Activated CD4-positive, alpha-beta memory T cell treated with anti-CD3 and anti-CD28 coated beads for 36 hours (primary cell): ENCODE measurements at regions not wholly inside any gene's neighbourhood (a gene's known extent, or its start where the extent isn't known, plus 50 kb on each side); places are given as distances from the start of the nearest gene placed in this dataset.

ENCODE experiments used
- CTCF ChIA-PET: fragments of 350-600 bp; sonication (Branson Sonifier 250); formaldehyde crosslinking; loops from one replicate; lab custom pipeline; 2021; ENCODE audit warnings: antibody characterized with exemption, inconsistent platforms; lab: Charles Lee
- POLR2A ChIA-PET: fragments of 350-600 bp; sonication (Branson Sonifier 250); formaldehyde crosslinking; loops from one replicate; lab custom pipeline; 2021; ENCODE audit warnings: antibody characterized with exemption; lab: Charles Lee
- DNase-seq: peaks from one replicate; pipeline ENCODE4 v3.0.0-alpha.2; 2020
- H3K27ac Mint-ChIP-seq: one replicate; pipeline ENCODE4 v1.8.0; 2021; ENCODE audit warnings: mixed read lengths
- H3K27me3 Mint-ChIP-seq: one replicate; pipeline ENCODE4 v1.8.0; 2021; ENCODE audit warnings: mixed read lengths
- H3K36me3 Mint-ChIP-seq: one replicate; pipeline ENCODE4 v1.8.0; 2021; ENCODE audit warnings: mixed read lengths
- H3K4me1 Mint-ChIP-seq: one replicate; pipeline ENCODE4 v1.8.0; 2021; ENCODE audit warnings: low read depth, mixed read lengths
- H3K4me3 Mint-ChIP-seq: one replicate; pipeline ENCODE4 v1.8.0; 2021; ENCODE audit warnings: mild to moderate bottlenecking, mixed read lengths
- H3K9me3 Mint-ChIP-seq: one replicate; pipeline ENCODE4 v1.8.0; 2021; ENCODE audit warnings: mixed read lengths
- intact Hi-C: fragments of 100-400 bp; cut with micrococcal nuclease; formaldehyde crosslinking; loops from one replicate; pipeline ENCODE4 v1.15.1; 2023

DNA sequence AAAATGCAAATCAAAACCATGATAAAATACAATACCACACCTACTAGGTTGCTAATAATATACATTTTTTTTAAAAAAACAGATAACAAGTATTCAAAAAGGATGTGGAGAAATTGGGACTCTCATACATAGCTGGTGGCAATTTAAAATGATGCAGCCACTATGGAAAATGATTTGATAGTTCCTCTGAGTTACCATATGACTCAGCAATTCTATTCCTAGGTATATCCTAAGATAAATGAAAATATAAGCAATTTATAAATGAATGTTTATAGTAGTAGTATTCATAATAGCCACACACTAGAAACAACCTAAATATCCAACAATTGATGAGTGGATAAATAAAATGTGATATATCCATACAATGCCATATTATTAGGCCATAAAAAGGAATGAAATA lies 210.2 kb downstream of the MREG start:
- Mint-ChIP-seq H3K27ac (no peak overlapping the region), H3K27me3 (no peaks in the 10 kb centered on the region), H3K9me3 (no peaks in the 10 kb centered on the region), H3K4me1 (no peaks in the 10 kb centered on the region), H3K4me3 (no peak overlapping the region), H3K36me3 (no peaks in the 10 kb centered on the region)
- no peak for DNase-seq
- ChIA-PET CTCF (no interaction called here), POLR2A (no interaction called here)
- intact Hi-C loops = no loop called here

DNA sequence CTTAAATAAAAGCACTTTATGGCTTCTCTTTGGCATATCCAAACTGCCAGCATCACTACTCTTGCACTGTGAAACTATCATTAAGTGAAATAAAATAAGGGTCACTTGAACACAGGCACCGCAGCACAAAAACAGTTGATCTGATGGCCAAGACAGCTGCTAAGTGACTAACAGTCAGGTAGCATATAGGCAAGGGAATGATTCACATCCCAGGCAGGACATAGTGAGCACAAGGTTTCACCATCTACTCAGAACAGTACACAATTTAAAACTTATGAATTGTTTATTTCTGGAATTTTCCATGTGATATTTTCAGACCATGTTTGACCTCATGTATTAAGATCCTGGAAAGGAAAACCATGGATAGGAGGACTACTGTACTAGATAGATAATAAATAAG lies 214.2 kb downstream of the MREG start:
- no peak for DNase-seq
- CTCF ChIA-PET = no interaction called here
- intact Hi-C loops = no loop called here
- no peaks in the 10 kb centered on the region for H3K36me3 Mint-ChIP-seq
- H3K9me3 Mint-ChIP-seq = no peaks in the 10 kb centered on the region
- no peaks in the 10 kb centered on the region for H3K27me3 Mint-ChIP-seq
- no peak overlapping the region for H3K27ac Mint-ChIP-seq
- POLR2A ChIA-PET = no interaction called here
- H3K4me1 Mint-ChIP-seq = peaks cover 5% of the 10 kb centered on the region
- H3K4me3 Mint-ChIP-seq = no peak overlapping the region

DNA sequence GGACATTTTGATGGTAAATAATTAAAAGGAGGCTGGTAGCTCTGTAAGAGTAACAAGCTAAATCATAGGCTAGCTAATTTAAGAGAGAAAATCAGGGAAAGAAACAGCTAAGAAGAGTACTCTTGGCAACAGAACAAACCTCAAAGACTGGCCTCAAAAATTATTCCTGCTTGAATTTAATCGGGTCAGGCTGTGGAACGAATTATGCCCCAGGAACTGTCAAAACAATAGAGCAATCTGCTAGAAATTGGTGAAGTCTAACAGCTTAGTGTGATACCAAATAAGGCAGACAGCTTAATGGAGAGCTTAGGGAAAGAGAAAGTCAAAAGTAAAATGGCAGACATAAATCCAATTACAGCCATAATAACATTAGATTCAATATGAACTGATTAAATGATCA lies 215.7 kb downstream of the MREG start:
- Mint-ChIP-seq H3K27me3 (no peaks in the 10 kb centered on the region), H3K4me3 (no peak overlapping the region), H3K9me3 (no peaks in the 10 kb centered on the region), H3K27ac (no peak overlapping the region), H3K4me1 (peaks cover 9% of the 10 kb centered on the region), H3K36me3 (no peaks in the 10 kb centered on the region)
- DNase-seq = no peak
- intact Hi-C loops = no loop called here
- POLR2A ChIA-PET = no interaction called here
- CTCF ChIA-PET = interaction anchor here (1.2 kb wide), 1 partner anchor 31 kb away, joined by 4 read pairs; no protein-coding TSS in a partner anchor

DNA sequence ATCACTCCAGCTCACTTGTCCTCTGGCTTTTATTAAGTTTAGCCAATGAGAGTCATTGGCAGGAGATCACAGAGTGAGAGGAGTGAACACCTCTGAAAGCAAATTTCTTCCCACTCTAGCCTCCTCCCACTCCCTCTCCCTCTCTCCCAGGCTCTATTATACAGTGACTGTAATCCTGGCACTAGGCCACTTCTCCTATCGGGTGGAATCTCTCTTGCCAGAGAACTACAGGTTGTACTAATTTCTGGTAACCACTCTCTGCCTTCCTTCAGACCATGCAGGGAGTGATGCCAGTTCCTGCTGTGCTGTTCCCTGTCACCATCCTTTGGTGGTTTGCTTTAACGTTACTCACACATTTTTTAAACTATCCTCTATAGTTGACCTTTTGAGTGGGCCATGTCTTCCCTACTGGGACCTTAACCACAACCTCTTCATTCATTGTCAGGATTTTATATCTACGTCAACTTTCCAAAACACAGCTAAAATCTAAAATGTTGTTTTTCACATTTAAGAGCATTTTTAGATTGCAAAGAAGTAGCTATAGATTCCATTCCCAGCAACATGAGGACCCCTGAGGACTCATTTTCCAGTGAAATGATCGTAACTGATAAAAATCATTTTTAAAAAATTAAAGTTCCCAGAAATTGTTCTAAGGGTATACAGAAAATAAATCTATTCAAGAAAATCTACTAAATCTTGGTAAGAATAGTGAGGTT lies 217.1 kb downstream of the MREG start:
- POLR2A ChIA-PET = interaction anchor here (0.6 kb wide), 1 partner anchor 250 kb away, joined by 3 read pairs; no protein-coding TSS in a partner anchor
- Mint-ChIP-seq H3K4me3 (no peak overlapping the region), H3K9me3 (no peaks in the 10 kb centered on the region), H3K27me3 (no peaks in the 10 kb centered on the region), H3K4me1 (peaks cover 9% of the 10 kb centered on the region), H3K36me3 (no peaks in the 10 kb centered on the region), H3K27ac (no peak overlapping the region)
- intact Hi-C loops = no loop called here
- CTCF ChIA-PET = no interaction called here
- no peak for DNase-seq

DNA sequence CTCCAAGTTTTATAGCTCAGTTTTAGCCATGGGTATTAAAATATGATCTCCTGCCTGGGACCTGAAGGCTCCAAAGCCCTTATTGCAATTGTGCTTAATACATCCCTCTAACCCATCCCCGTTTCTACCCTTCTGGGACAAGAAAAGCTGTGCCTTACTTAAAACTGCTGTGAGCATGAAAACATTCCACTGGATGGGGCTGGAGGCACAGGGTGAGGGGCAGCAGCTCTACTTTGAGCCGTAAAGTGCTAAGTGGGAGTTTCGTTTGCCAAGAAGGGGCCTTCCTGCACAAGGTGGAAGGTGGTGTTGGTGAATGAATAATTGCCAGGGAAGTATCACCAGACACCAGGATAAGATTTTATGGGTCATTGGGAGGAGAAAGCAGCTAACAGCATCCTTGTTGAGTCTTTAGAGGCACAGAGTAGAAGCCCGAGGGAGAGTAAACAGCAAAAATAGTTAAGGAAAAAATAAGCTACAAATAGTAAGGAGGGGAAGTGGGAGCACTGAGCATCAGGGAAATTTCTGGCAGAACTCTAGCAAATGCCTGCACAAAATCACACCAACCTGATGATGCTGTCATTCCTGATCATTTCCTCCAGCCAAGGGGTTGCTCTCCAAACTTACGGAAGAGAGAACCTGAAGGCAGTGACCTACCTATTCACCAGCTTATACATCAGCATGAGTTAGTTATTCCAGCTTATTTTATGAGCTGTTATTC lies 218.4 kb downstream of the MREG start:
- CTCF ChIA-PET = interaction anchor here (0.8 kb wide), 1 partner anchor 12 kb away, joined by 3 read pairs; no protein-coding TSS in a partner anchor
- H3K4me1 Mint-ChIP-seq = peaks cover 9% of the 10 kb centered on the region
- H3K27me3 Mint-ChIP-seq = no peaks in the 10 kb centered on the region
- no peaks in the 10 kb centered on the region for H3K36me3 Mint-ChIP-seq
- H3K9me3 Mint-ChIP-seq = no peaks in the 10 kb centered on the region
- no peak overlapping the region for H3K27ac Mint-ChIP-seq
- intact Hi-C loops = no loop called here
- POLR2A ChIA-PET = no interaction called here
- no peak for DNase-seq
- no peak overlapping the region for H3K4me3 Mint-ChIP-seq

DNA sequence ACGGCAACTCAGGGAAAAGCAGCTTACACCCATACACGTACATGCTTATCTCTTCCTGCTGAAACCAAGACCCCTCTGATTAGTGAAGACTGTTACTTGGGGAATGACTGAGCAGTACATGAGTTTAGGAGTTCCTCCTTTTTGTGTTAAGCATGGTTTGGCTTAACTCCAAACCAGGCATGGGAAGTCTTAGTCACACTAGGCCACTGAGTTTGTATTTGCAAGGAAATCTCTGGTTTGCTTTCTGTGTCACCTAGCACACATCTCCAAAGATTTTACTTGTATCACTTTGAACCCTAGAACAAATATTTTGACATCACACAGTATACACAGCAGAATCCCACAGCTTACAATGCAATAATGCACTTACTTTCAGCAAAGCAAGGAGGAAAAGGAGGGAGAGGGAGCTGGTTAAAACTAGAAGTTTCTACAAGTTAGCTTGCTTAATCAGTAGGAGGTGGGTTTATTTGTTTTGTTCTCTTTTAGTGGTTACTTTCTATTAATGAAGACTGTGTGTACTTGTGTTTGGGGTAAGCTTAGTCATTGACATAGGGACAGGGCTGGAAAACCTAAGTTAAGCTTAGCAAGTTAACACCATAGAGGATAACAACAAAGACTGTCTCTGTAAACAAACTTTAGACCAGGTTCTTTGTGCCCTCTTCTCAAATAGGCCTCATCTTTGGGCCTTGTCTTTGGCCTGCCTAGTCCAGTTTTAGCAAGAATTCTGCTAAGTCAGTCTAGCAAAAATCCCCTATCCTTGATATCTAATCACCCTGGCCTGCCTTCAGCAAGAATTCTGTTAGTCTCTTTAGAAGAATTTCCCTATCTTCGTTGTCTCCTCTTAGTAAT lies 219.4 kb downstream of the MREG start:
- no peaks in the 10 kb centered on the region for H3K9me3 Mint-ChIP-seq
- H3K4me3 Mint-ChIP-seq = no peak overlapping the region
- no peaks in the 10 kb centered on the region for H3K27me3 Mint-ChIP-seq
- DNase-seq = peak; percentile 52
- H3K4me1 Mint-ChIP-seq = peaks cover 9% of the 10 kb centered on the region
- no peak overlapping the region for H3K27ac Mint-ChIP-seq
- ChIA-PET POLR2A (no interaction called here), CTCF (interaction anchor here (1.1 kb wide), 1 partner anchor 124 kb away, joined by 3 read pairs; no protein-coding TSS in a partner anchor)
- intact Hi-C loops = loop anchor here (2.0 kb wide), 1 partner anchor 31 kb away; no protein-coding TSS in a partner anchor
- H3K36me3 Mint-ChIP-seq = no peaks in the 10 kb centered on the region

DNA sequence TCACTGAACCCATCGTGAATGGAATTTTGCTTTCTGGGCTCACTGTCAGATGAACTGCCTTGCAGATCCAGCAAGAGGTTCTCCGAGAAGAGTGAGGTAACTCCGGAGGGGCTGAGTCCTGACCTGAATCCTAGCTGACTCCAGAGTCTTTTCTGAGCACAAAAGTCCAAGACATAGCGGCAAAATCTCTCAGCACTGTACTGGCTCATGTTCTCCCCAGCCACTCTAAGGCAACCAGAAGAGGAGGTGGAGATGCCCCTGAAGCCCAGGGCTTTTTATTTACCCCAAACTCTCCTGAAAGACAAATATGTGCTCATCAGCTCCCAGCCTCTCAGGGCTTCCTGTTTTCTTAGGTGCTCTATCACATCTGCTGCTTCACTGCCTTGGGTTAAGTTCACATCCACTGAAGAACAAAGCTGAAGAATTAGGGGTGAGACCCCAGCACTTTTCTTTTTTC lies 221.8 kb downstream of the MREG start:
- H3K36me3 Mint-ChIP-seq = no peaks in the 10 kb centered on the region
- intact Hi-C loops = no loop called here
- CTCF ChIA-PET = no interaction called here

DNA sequence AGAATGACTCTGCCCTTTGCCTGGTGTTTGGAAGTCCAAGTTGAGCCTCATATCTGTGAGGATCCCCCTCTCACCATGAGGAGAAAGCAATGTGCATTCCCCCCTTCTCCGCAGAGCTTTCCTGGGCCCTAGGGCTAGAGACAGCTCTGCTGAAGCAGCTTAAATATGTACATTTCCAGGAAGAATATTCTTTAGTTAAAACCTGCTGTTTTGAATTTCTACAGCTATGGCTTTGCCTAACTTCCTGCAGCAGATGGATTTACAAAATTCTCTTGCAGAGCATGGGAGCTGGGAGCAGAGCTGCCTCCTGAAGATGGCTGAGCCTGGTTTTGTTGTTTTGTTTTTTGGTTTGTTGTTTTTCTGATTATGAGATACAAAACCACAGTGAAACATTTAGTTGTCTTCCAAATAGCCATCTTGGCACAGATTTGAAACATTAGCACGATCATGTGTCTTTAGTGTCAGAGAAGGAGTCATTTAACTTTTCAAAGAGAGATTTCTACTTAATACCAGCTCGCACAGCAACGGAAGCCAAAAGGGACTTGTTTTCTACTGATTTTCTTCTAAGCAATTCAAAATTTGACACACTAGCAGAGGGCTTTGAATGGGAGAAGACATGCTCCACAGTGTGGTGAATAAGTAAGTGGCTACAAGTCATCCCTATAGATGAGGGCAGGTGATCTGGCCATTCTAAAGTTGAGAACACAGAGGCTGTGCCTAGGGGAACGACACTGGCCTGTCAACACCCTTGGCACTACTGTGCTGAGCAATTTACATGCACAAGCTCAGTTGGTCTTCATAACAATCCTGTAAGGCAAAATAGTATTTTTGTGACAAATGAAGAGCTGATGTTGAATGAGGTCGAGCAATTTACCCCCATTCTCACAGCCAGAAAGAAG lies 222.6 kb downstream of the MREG start:
- no peaks in the 10 kb centered on the region for H3K9me3 Mint-ChIP-seq
- intact Hi-C loops = no loop called here
- DNase-seq = no peak
- ChIA-PET CTCF (no interaction called here), POLR2A (no interaction called here)
- H3K27me3 Mint-ChIP-seq = no peaks in the 10 kb centered on the region
- no peak overlapping the region for H3K4me3 Mint-ChIP-seq
- H3K4me1 Mint-ChIP-seq = peaks cover 4% of the 10 kb centered on the region
- H3K27ac Mint-ChIP-seq = no peak overlapping the region
- no peaks in the 10 kb centered on the region for H3K36me3 Mint-ChIP-seq

More for the DNA sequence above, 221.8 kb downstream of the MREG start:
- Mint-ChIP-seq H3K9me3 (no peaks in the 10 kb centered on the region), H3K27me3 (no peaks in the 10 kb centered on the region), H3K27ac (no peak overlapping the region), H3K4me3 (no peak overlapping the region), H3K4me1 (peaks cover 9% of the 10 kb centered on the region)
- POLR2A ChIA-PET = no interaction called here
- DNase-seq = no peak

DNA sequence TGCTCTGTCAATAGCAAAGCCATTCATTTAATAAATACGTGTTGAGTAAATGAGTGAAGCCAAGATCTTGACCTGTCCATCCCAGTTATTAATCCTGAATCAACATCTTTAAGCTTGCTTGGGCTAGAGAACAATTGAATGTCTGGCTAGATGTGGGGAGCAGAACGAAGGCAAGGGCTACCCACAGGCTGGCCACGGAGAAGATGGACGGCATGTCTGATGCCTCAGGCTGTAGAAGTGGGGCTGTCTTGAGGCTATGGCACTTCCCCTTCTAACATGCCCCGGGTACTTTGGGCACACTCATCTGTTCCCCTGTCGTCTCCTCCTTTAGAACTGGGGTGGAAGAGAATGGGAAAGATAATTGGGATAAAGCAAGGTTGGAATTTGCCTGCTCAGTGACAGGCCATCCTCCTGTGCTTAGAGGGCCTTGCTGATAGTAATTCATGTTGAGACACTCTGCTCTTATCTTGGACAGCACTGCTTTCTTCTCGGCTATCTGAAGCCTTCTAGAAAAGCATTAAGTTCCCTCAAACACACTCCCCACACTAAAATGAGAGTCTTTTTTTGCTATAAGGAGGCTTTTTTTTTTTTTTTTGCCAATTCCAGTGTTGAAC lies 225.7 kb downstream of the MREG start:
- H3K27ac Mint-ChIP-seq = no peak overlapping the region
- DNase-seq = no peak
- no peaks in the 10 kb centered on the region for H3K36me3 Mint-ChIP-seq
- H3K9me3 Mint-ChIP-seq = no peaks in the 10 kb centered on the region
- H3K4me3 Mint-ChIP-seq = no peak overlapping the region
- ChIA-PET CTCF (no interaction called here), POLR2A (no interaction called here)
- intact Hi-C loops = no loop called here
- H3K27me3 Mint-ChIP-seq = no peaks in the 10 kb centered on the region
- no peaks in the 10 kb centered on the region for H3K4me1 Mint-ChIP-seq

DNA sequence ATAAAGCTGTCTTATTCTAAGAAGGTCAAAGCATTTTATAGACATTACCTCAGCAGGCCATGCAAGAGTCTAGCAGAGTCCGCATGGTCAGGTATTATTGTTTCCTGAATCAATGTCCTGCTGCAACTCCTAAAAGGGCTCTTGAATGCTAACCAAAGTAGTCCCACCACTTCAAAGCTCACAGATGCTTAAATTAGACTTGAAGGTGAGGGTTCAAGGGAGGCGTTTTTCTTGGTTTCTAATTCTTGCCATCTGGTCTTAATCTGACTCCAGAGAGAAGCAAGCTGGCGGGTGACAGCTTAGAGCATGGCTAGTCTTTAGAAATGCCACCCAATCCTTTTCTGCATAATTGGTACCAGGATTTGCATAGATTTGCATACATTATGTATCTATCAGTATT lies 226.3 kb downstream of the MREG start:
- Mint-ChIP-seq H3K9me3 (no peaks in the 10 kb centered on the region), H3K27me3 (no peaks in the 10 kb centered on the region), H3K4me3 (no peak overlapping the region), H3K36me3 (no peaks in the 10 kb centered on the region), H3K27ac (no peak overlapping the region), H3K4me1 (no peaks in the 10 kb centered on the region)
- no peak for DNase-seq
- ChIA-PET CTCF (no interaction called here), POLR2A (no interaction called here)
- intact Hi-C loops = no loop called here

DNA sequence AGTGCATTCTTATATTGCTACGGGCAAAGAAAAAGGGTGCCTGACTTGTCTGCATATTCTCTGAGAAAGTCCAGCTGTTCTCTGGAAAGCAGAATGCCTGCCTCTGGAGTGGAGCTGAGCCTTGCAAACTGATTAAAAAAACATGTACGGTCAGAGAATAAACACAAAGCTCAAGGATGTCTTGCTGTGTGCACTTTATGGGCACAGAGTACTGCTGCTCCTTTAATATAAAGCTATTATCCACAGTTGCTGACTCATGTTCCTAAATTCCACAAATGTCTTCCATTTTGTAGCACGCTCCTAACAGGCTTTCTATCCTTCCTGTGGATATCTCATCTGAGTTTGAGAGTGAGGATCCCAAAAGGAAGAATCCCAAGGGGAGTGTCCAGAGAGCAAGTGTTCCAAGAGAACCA lies 229.0 kb downstream of the MREG start:
- H3K4me1 Mint-ChIP-seq = no peaks in the 10 kb centered on the region
- no peaks in the 10 kb centered on the region for H3K36me3 Mint-ChIP-seq
- H3K27ac Mint-ChIP-seq = no peak overlapping the region
- no peak overlapping the region for H3K4me3 Mint-ChIP-seq
- ChIA-PET POLR2A (no interaction called here), CTCF (interaction anchor here (0.9 kb wide), 1 partner anchor 44 kb away, joined by 3 read pairs; no protein-coding TSS in a partner anchor)
- intact Hi-C loops = no loop called here
- DNase-seq = no peak
- no peaks in the 10 kb centered on the region for H3K9me3 Mint-ChIP-seq
- no peaks in the 10 kb centered on the region for H3K27me3 Mint-ChIP-seq
